Loucy (cell line): ENCODE measurements at regions not wholly inside any gene's neighbourhood (a gene's known extent, or its start where the extent isn't known, plus 50 kb on each side); places are given as distances from the start of the nearest gene placed in this dataset.

Experiments
- H2AFZ ChIP-seq: fragments of 200-600 bp; sonication (generic); 2 replicates; pipeline ENCODE4 v1.6.0; 2016; ENCODE audit warnings: antibody characterized with exemption, mild to moderate bottlenecking, low read length, moderate library complexity
- H3F3A ChIP-seq: fragments of 200-600 bp; 2 replicates; pipeline ENCODE4 v1.6.0; 2016; ENCODE audit warnings: antibody characterized with exemption, low read depth, mild to moderate bottlenecking
- H3K27me3 ChIP-seq: fragments of 200-600 bp; sonication (generic); 2 replicates; pipeline ENCODE4 v1.6.1; 2014; ENCODE audit warnings: low read length, mild to moderate bottlenecking; ENCODE audit not compliant: insufficient read depth, poor library complexity, severe bottlenecking
- H3K36me3 ChIP-seq: fragments of 200-600 bp; sonication (generic); 2 replicates; pipeline ENCODE4 v1.6.1; 2016; ENCODE audit warnings: low read length; ENCODE audit not compliant: insufficient read depth
- H3K4me1 ChIP-seq: fragments of 200-600 bp; sonication (generic); 2 replicates; pipeline ENCODE4 v1.5.1; 2014; ENCODE audit warnings: low read length, mild to moderate bottlenecking; ENCODE audit not compliant: insufficient read depth, poor library complexity, severe bottlenecking
- H3K4me2 ChIP-seq: fragments of 200-600 bp; sonication (generic); 2 replicates; pipeline ENCODE4 v1.6.0; 2014; ENCODE audit warnings: antibody characterized with exemption, low read length, low read depth, mild to moderate bottlenecking; ENCODE audit not compliant: poor library complexity, severe bottlenecking
- H3K4me3 ChIP-seq: fragments of 200-600 bp; sonication (generic); 2 replicates; pipeline ENCODE4 v1.5.1; 2014; ENCODE audit warnings: low read length, mild to moderate bottlenecking, mixed read lengths; ENCODE audit not compliant: poor library complexity, severe bottlenecking
- H3K79me2 ChIP-seq: fragments of 200-600 bp; sonication (generic); 2 replicates; pipeline ENCODE4 v1.6.1; 2014; ENCODE audit warnings: low read length; ENCODE audit not compliant: insufficient read depth
- H3K9ac ChIP-seq: fragments of 200-600 bp; sonication (generic); 2 replicates; pipeline ENCODE4 v1.6.0; 2014; ENCODE audit warnings: mild to moderate bottlenecking, low read depth, low read length, moderate library complexity; ENCODE audit not compliant: poor library complexity, severe bottlenecking
- H3K9me2 ChIP-seq: fragments of 200-600 bp; sonication (generic); replicated peaks from 2 replicates; pipeline ENCODE4 v1.6.1; 2016; ENCODE audit warnings: low read depth, low read length, mixed read lengths
- H3K9me3 ChIP-seq: fragments of 200-600 bp; sonication (generic); 2 replicates; pipeline ENCODE4 v1.6.1; 2014; ENCODE audit warnings: mild to moderate bottlenecking, antibody characterized with exemption, low read length, low read depth; ENCODE audit not compliant: insufficient read depth
- H4K20me1 ChIP-seq: fragments of 200-600 bp; sonication (generic); 2 replicates; pipeline ENCODE4 v1.6.0; 2014; ENCODE audit warnings: antibody characterized with exemption, low read length, mild to moderate bottlenecking; ENCODE audit not compliant: insufficient read depth, poor library complexity, severe bottlenecking
- EZH2phosphoT487 ChIP-seq: fragments of 200-600 bp; IDR thresholded peaks from 2 replicates; pipeline ENCODE4 v1.6.1; 2018; ENCODE audit warnings: antibody characterized with exemption, mild to moderate bottlenecking, moderate library complexity, borderline replicate concordance
- TF ChIP-seq, protein P1 (sequence below): fragments of 200-600 bp; sonication (generic); conservative IDR thresholded peaks from 2 replicates; pipeline ENCODE4 v1.5.1; 2014; ENCODE audit warnings: mild to moderate bottlenecking, antibody characterized with exemption, low read length

- Histone ChIP-seq H3K9me3 (no peaks in the 10 kb centered on the region), H3K79me2 (no peaks in the 10 kb centered on the region), H4K20me1 (no peaks in the 10 kb centered on the region), H3K4me3 (no peak overlapping the region), H2AFZ (no peak overlapping the region), H3K27me3 (no peaks in the 10 kb centered on the region), H3K9me2 (no peaks in the 10 kb centered on the region), H3K9ac (no peak overlapping the region), H3K36me3 (no peaks in the 10 kb centered on the region), H3F3A (no peaks in the 10 kb centered on the region), H3K4me2 (no peak overlapping the region), H3K4me1 (peaks cover 34% of the 10 kb centered on the region)
- TF ChIP-seq EZH2phosphoT487: no peak
- TF ChIP-seq, protein P1, sequence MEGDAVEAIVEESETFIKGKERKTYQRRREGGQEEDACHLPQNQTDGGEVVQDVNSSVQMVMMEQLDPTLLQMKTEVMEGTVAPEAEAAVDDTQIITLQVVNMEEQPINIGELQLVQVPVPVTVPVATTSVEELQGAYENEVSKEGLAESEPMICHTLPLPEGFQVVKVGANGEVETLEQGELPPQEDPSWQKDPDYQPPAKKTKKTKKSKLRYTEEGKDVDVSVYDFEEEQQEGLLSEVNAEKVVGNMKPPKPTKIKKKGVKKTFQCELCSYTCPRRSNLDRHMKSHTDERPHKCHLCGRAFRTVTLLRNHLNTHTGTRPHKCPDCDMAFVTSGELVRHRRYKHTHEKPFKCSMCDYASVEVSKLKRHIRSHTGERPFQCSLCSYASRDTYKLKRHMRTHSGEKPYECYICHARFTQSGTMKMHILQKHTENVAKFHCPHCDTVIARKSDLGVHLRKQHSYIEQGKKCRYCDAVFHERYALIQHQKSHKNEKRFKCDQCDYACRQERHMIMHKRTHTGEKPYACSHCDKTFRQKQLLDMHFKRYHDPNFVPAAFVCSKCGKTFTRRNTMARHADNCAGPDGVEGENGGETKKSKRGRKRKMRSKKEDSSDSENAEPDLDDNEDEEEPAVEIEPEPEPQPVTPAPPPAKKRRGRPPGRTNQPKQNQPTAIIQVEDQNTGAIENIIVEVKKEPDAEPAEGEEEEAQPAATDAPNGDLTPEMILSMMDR: no peak
Measured at GRCh38 chr6:33869826-33870423, 66.1 kb upstream of the MLN start.

DNA sequence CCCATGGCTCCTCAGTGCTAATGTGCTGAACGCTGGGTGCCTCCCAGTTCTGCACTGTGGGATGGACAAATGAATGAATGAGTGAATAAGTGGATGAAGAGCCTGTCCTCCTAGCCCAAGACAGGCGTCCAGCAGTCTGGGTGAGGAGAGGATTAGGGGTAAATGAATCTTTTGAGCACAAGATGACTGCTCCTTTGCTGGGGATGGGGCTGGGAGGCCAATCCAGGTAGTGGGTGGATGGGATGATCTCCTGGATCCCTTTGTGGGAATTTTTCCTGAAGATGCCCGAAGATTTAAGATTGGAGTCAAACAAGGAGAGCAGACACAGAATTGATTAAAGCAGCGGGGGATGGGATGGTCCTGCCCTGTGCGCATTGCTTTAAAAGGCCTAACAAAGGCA lies 65.3 kb upstream of the MLN start:
- Histone ChIP-seq H4K20me1 (no peaks in the 10 kb centered on the region), H3K27me3 (no peaks in the 10 kb centered on the region), H3F3A (no peaks in the 10 kb centered on the region), H3K4me1 (peaks cover 30% of the 10 kb centered on the region), H3K4me2 (no peak overlapping the region), H3K9ac (no peak overlapping the region), H3K9me3 (no peaks in the 10 kb centered on the region), H3K79me2 (no peaks in the 10 kb centered on the region), H3K4me3 (no peak overlapping the region), H3K9me2 (no peaks in the 10 kb centered on the region), H3K36me3 (no peaks in the 10 kb centered on the region), H2AFZ (no peak overlapping the region)
- TF ChIP-seq EZH2phosphoT487: no peak
- TF ChIP-seq, protein P1: no peak

DNA sequence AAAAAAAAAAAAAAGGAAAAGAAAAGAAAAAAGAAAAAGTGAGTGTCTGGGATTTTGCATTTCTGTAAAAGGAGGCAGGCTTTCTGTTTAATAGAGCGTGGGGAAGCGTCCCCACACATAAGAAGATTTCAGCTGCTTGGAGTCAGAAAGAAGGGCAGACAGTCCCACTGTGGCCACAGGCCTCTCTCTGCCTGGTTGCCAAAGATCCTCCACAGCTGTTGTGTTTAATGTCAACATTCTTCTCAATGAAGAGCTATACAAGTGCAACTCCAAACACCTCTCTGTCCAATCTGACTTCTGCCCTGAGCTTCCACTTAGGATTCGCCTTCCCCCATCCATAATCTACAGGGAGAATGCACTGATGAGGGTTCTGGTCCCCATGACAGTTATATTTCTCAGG lies 64.3 kb upstream of the MLN start:
- TF ChIP-seq, protein P1: no peak
- no peak for TF ChIP-seq EZH2phosphoT487
- H4K20me1 ChIP-seq: no peaks in the 10 kb centered on the region

More for the DNA sequence above, 64.3 kb upstream of the MLN start:
- Histone ChIP-seq H3K9me2 (no peaks in the 10 kb centered on the region), H3K9ac (no peak overlapping the region), H2AFZ (no peak overlapping the region), H3K4me2 (no peak overlapping the region), H3F3A (no peaks in the 10 kb centered on the region), H3K4me1 (peaks cover 37% of the 10 kb centered on the region), H3K27me3 (no peaks in the 10 kb centered on the region), H3K36me3 (no peaks in the 10 kb centered on the region), H3K4me3 (no peak overlapping the region), H3K79me2 (no peaks in the 10 kb centered on the region), H3K9me3 (no peaks in the 10 kb centered on the region)
